Body of pancreas (tissue), 4 donors: ENCODE measurements at regions not wholly inside any gene's neighbourhood (a gene's known extent, or its start where the extent isn't known, plus 50 kb on each side); places are given as distances from the start of the nearest gene placed in this dataset.

Experiments used
- POLR2A ChIP-seq, 3 donors: fragments of 450-650 bp; IDR thresholded peaks; one replicate each; pipeline ENCODE4 v1.6.1; 2016; ENCODE audit warnings: antibody characterized with exemption in 3 of 3, mild to moderate bottlenecking in 2 of 3
- TF ChIP-seq, protein P1 (sequence below), 7 experiments: fragments of 450-650 bp in 4 of 7; fragments of 200-600 bp in 3 of 7; sonication (generic) in 3 of 7; IDR thresholded peaks; one replicate each; pipeline ENCODE4 v1.5.1; 2016 to 2019; ENCODE audit warnings: antibody characterized with exemption in 7 of 7

DNA sequence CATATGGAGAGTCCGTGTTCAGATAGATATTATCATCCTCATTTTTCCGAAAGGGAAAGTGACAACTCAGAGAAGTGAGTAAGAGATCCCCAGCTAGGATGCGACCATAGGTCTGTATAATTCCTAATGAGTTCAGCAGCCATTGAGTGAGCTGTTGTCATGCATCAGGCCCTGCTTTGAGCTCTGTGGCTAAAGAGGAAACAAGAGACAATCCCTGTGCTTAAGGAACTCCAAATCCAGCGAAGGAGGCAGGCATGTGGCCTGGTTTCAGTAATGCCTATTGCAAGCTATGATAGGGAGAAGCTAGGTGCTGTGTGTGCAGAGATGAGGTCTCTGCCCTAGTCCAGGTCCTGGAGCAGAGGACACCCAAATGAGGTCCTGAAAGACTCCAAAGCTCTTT lies 192.8 kb downstream of the ACTL7B start:
- TF ChIP-seq, protein P1, sequence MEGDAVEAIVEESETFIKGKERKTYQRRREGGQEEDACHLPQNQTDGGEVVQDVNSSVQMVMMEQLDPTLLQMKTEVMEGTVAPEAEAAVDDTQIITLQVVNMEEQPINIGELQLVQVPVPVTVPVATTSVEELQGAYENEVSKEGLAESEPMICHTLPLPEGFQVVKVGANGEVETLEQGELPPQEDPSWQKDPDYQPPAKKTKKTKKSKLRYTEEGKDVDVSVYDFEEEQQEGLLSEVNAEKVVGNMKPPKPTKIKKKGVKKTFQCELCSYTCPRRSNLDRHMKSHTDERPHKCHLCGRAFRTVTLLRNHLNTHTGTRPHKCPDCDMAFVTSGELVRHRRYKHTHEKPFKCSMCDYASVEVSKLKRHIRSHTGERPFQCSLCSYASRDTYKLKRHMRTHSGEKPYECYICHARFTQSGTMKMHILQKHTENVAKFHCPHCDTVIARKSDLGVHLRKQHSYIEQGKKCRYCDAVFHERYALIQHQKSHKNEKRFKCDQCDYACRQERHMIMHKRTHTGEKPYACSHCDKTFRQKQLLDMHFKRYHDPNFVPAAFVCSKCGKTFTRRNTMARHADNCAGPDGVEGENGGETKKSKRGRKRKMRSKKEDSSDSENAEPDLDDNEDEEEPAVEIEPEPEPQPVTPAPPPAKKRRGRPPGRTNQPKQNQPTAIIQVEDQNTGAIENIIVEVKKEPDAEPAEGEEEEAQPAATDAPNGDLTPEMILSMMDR (IDR thresholded peaks at IDR 0.05): no peak
- no peak for TF ChIP-seq POLR2A (IDR thresholded peaks at IDR 0.05)
